GM23338 (cell line): ENCODE measurements at regions not wholly inside any gene's neighbourhood (a gene's known extent, or its start where the extent isn't known, plus 50 kb on each side); places are given as distances from the start of the nearest gene placed in this dataset.

Source experiments
- CREB1 ChIP-seq: fragments of 250-450 bp; sonication (Bioruptor Pico); IDR thresholded peaks from 2 replicates; pipeline ENCODE4 v1.5.0; 2020; ENCODE audit warnings: low read depth, mild to moderate bottlenecking, moderate library complexity
- EZH2 ChIP-seq: fragments of 200-600 bp; sonication (generic); IDR thresholded peaks from one replicate; pipeline ENCODE4 v1.8.0; 2017; ENCODE audit warnings: antibody characterized with exemption, mild to moderate bottlenecking, low read depth; ENCODE audit not compliant: unreplicated experiment
- EZH2phosphoT487 ChIP-seq: fragments of 200-600 bp; sonication (generic); IDR thresholded peaks from one replicate; pipeline ENCODE4 v1.8.1; 2018; ENCODE audit warnings: antibody characterized with exemption; ENCODE audit not compliant: unreplicated experiment
- JUNB ChIP-seq: IDR thresholded peaks from one replicate; pipeline ENCODE4 v1.6.1; 2016; ENCODE audit warnings: antibody characterized with exemption; ENCODE audit not compliant: unreplicated experiment
- ZNF114 ChIP-seq: fragments of 250-450 bp; sonication (Bioruptor Pico); IDR thresholded peaks from 2 replicates; pipeline ENCODE4 v1.5.0; 2020; ENCODE audit warnings: mild to moderate bottlenecking, moderate library complexity
- TF ChIP-seq, protein P1 (sequence below), 2 experiments: fragments of 200-600 bp in 1 of 2; sonication (generic) in 1 of 2; conservative IDR thresholded peaks; 2 replicates each; pipeline versions ENCODE4 v1.5.1 to v1.6.1; 2016 to 2017; ENCODE audit warnings: antibody characterized with exemption in 2 of 2, low read depth in 2 of 2, mild to moderate bottlenecking in 2 of 2, moderate library complexity in 1 of 2

DNA sequence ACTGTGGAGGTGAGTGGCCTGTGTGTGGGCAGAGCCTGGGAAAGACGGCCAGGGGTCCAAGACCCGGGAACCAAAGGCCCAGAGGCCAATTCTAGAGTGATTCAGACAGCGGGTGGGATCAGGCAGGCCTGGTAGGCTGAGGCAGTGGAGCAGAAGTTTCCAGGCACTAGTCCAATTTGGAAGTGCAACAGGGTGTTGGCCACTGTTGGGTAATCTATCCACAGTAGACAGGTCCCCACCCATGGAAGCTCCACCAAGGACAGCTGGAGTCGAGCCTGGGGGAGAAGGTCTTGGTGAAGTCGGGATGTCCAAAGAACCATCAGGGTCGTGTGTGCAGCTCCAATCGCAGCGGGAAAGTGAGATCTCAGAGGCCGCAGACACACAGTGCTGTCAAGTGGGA is 125.8 kb upstream of the COPS8 start:
- TF ChIP-seq, protein P1, sequence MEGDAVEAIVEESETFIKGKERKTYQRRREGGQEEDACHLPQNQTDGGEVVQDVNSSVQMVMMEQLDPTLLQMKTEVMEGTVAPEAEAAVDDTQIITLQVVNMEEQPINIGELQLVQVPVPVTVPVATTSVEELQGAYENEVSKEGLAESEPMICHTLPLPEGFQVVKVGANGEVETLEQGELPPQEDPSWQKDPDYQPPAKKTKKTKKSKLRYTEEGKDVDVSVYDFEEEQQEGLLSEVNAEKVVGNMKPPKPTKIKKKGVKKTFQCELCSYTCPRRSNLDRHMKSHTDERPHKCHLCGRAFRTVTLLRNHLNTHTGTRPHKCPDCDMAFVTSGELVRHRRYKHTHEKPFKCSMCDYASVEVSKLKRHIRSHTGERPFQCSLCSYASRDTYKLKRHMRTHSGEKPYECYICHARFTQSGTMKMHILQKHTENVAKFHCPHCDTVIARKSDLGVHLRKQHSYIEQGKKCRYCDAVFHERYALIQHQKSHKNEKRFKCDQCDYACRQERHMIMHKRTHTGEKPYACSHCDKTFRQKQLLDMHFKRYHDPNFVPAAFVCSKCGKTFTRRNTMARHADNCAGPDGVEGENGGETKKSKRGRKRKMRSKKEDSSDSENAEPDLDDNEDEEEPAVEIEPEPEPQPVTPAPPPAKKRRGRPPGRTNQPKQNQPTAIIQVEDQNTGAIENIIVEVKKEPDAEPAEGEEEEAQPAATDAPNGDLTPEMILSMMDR (conservative IDR thresholded peaks at IDR 0.05; ENCODE audit: low read depth in 2 of 2) = no peak
- TF ChIP-seq EZH2 (no peak), EZH2phosphoT487 (no peak), JUNB (no peak), ZNF114 (CRISPR knock-in tag) (no peak), CREB1 (no peak)
